ENCODE measurements at regions not wholly inside any gene's neighbourhood (a gene's known extent, or its start where the extent isn't known, plus 50 kb on each side); places are given as distances from the start of the nearest gene placed in this dataset.

DNA sequence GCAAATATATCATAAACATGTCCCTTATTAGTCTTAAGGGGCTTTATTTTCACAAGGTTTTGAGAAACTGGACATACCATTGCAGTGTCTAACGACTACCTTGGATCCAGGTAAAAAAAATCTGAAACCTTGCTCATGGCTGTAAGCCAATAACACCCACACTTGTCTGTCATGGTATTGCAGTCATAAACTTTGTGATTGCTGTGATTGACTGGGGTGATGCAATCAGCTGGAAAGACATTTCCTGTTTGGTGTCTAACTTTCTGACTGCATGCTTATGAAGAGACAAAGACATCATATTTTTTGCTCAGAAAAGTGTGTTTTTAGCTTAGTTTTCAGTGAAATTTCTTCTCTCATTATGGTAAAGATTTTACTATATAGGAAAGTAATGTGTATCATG, 635.0 kb downstream of the TSN start:
- Histone ChIP-seq H3K36me3 (ENCODE audit: control insufficient read depth in 2 of 4, insufficient read depth in 4 of 4, low read length in 3 of 4) (no peaks in the 10 kb centered on the region), H4K8ac (ENCODE audit: extremely low read depth, insufficient read depth, low read length) (no peak overlapping the region), H2BK120ac (replicated peaks; ENCODE audit: low read depth, low read length) (no peak overlapping the region), H2BK5ac (ENCODE audit: low read depth, low read length) (no peak overlapping the region), H3K23ac (ENCODE audit: insufficient read length) (no peak overlapping the region), H3K23me2 (ENCODE audit: low read depth, low read length) (no peaks in the 10 kb centered on the region), H2AK5ac (ENCODE audit: low read depth, low read length) (no peak overlapping the region), H3K79me2 (ENCODE audit: control insufficient read depth in 1 of 2, insufficient read depth in 2 of 2, low read length in 2 of 2) (no peaks in the 10 kb centered on the region), H3K18ac (ENCODE audit: extremely low read depth, low read length) (no peak overlapping the region), H3K79me1 (ENCODE audit: low read depth, low read length) (no peaks in the 10 kb centered on the region), H2BK12ac (ENCODE audit: low read depth, low read length) (no peak overlapping the region), H3K9me3 (ENCODE audit: insufficient read depth in 2 of 2, low read depth in 1 of 2, low read length in 1 of 2) (0 out of 4 replicates have a peak, but pooled peaks cover 0 to 3% of the 10 kb centered on the region in 2 experiments), H4K20me1 (replicated peaks in 1 of 2; ENCODE audit: control insufficient read depth in 1 of 2, insufficient read depth in 2 of 2, low read length in 2 of 2) (no peaks in the 10 kb centered on the region), H2AFZ (ENCODE audit: low read length) (no peak overlapping the region), H4K5ac (ENCODE audit: insufficient read length, low read depth, low read length) (no peak overlapping the region), H3K9ac (replicated peaks in 1 of 4; ENCODE audit: extremely low read depth in 1 of 4, low read depth in 3 of 4, low read length in 3 of 4) (no peak overlapping the region), H3K27ac (ENCODE audit: low read depth, low read length) (no peak overlapping the region), H3K4me2 (ENCODE audit: insufficient read depth in 1 of 2, low read depth in 2 of 2, low read length in 2 of 2) (no peak overlapping the region), H3K14ac (ENCODE audit: insufficient read length) (no peak overlapping the region), H4K91ac (replicated peaks; ENCODE audit: insufficient read length, low read length) (no peak overlapping the region), H3K4me1 (replicated peaks in 1 of 4; ENCODE audit: control insufficient read depth in 3 of 4, insufficient read depth in 4 of 4, low read length in 3 of 4) (no peaks in the 10 kb centered on the region), H2BK20ac (ENCODE audit: low read length) (no peak overlapping the region), H3K56ac (replicated peaks; ENCODE audit: insufficient read length, low read depth, low read length) (no peak overlapping the region), H2BK15ac (ENCODE audit: low read length) (no peak overlapping the region), H3K4me3 (ENCODE audit: extremely low read depth in 1 of 4, insufficient read depth in 2 of 4, low read depth in 3 of 4, low read length in 4 of 4) (no peak overlapping the region), H3K4ac (replicated peaks; ENCODE audit: insufficient read length, low read depth, low read length) (no peak overlapping the region), H3K27me3 (replicated peaks in 1 of 4; ENCODE audit: control insufficient read depth in 3 of 4, extremely low read depth in 1 of 4, insufficient read depth in 3 of 4, low read length in 3 of 4) (no peaks in the 10 kb centered on the region)
- ChIA-PET POLR2A (ENCODE audit: partially characterized antibody) (no interaction called here), CTCF (ENCODE audit: partially characterized antibody) (no interaction called here)
- FAIRE-seq = no peak
- WGBS, 2 experiments (ENCODE audit: extremely low coverage in 1 of 2, insufficient coverage in 1 of 2, insufficient read length in 1 of 2, insufficient replicate concordance in 2 of 2, low coverage in 1 of 2, low lambda C conversion rate in 2 of 2, missing lambda C conversion rate in 1 of 2) = 87% methylated on average over 1 of the region's 1 CpG; no CpG with 5 or more reads in 1 of the 2 experiments
- no peak for TF ChIP-seq POLR2A (IDR thresholded peaks at IDR 0.05; ENCODE audit: control extremely low read depth in 1 of 2, low read depth in 2 of 2, low read length in 2 of 2)
- no peak for TF ChIP-seq KDM5A (IDR thresholded peaks at IDR 0.05; ENCODE audit: low read length)
- TF ChIP-seq CHD1 (IDR thresholded peaks at IDR 0.05; ENCODE audit: low read depth, low read length) = no peak
- no peak for TF ChIP-seq ATF2 (IDR thresholded peaks at IDR 0.05; ENCODE audit: low read length)
- TF ChIP-seq ZNF274 (IDR thresholded peaks at IDR 0.05; ENCODE audit: borderline replicate concordance, extremely low read depth, low read length) = no peak
- no peak for TF ChIP-seq HDAC2 (IDR thresholded peaks at IDR 0.05; ENCODE audit: borderline replicate concordance in 1 of 2, low read depth in 2 of 2, low read length in 2 of 2)
- TF ChIP-seq POU5F1 (IDR thresholded peaks at IDR 0.05; ENCODE audit: low read depth, low read length) = no peak
- no peak for TF ChIP-seq CREB1 (IDR thresholded peaks at IDR 0.05)
- no peak for TF ChIP-seq SP4 (IDR thresholded peaks at IDR 0.05; ENCODE audit: low read length)
- no peak for TF ChIP-seq RAD21 (IDR thresholded peaks at IDR 0.05 in 1 of 2, conservative IDR thresholded peaks at IDR 0.05 in 1 of 2; ENCODE audit: low read depth in 2 of 2, low read length in 2 of 2)
- TF ChIP-seq HDAC6 (IDR thresholded peaks at IDR 0.05; ENCODE audit: low read depth, low read length) = no peak
- no peak for TF ChIP-seq YY1 (IDR thresholded peaks at IDR 0.05; ENCODE audit: low read depth, low read length)
- no peak for TF ChIP-seq KDM1A (IDR thresholded peaks at IDR 0.05; ENCODE audit: borderline replicate concordance, low read length)
- no peak for DNase-seq (ENCODE audit: low read depth in 1 of 2, low spot score in 2 of 2)
